ENCODE measurements at regions not wholly inside any gene's neighbourhood (a gene's known extent, or its start where the extent isn't known, plus 50 kb on each side); places are given as distances from the start of the nearest gene placed in this dataset.
"Not testable (repeated sequence)": the region's sequence is repeated elsewhere in the genome, so short reads cannot be mapped to it uniquely, and the experiment has no call there.

- DNase-seq: no peak
These were observed 339.6 kb upstream of the NOX3 start for GRCh38 chr6:155795173-155795796.

GRCh38 chr6:155791891-155792290, 336.3 kb upstream of the NOX3 start:
- no peak for DNase-seq

GRCh38 chr6:155791186-155791585, 335.5 kb upstream of the NOX3 start:
- DNase-seq: no peak

- no peak for DNase-seq
These were observed 331.5 kb upstream of the NOX3 start for GRCh38 chr6:155787168-155787567.

- no peak for DNase-seq
These were observed 330.9 kb upstream of the NOX3 start for GRCh38 chr6:155786528-155786927.

GRCh38 chr6:155782739-155783459, 327.3 kb upstream of the NOX3 start:
- no peak for DNase-seq

- peak; percentile 5 for DNase-seq
These were observed 326.7 kb upstream of the NOX3 start for GRCh38 chr6:155782320-155782731.

- DNase-seq: no peak
These were observed 323.8 kb upstream of the NOX3 start for GRCh38 chr6:155779456-155779855.

GRCh38 chr6:155778336-155778735, 322.7 kb upstream of the NOX3 start:
- DNase-seq: no peak

- no peak for DNase-seq
These were observed 316.2 kb upstream of the NOX3 start for GRCh38 chr6:155771822-155772221.

GRCh38 chr6:155770856-155771255, 315.2 kb upstream of the NOX3 start:
- no peak for DNase-seq

GRCh38 chr6:155770313-155770712, 314.7 kb upstream of the NOX3 start:
- DNase-seq: no peak

- no peak for DNase-seq
These were observed 309.9 kb upstream of the NOX3 start for GRCh38 chr6:155765275-155766194.

GRCh38 chr6:155762649-155763048, 307.0 kb upstream of the NOX3 start:
- DNase-seq: no peak

- no peak for DNase-seq
These were observed 299.8 kb upstream of the NOX3 start for GRCh38 chr6:155755452-155755851.

- DNase-seq: not testable (repeated sequence)
These were observed 293.1 kb upstream of the NOX3 start for GRCh38 chr6:155748778-155749177.

GRCh38 chr6:155747491-155747890, 291.9 kb upstream of the NOX3 start:
- DNase-seq: no peak

GRCh38 chr6:155740781-155741399, 285.3 kb upstream of the NOX3 start:
- no peak for DNase-seq

- no peak for DNase-seq
These were observed 283.0 kb upstream of the NOX3 start for GRCh38 chr6:155738602-155739105.

GRCh38 chr6:155717374-155717773, 261.7 kb upstream of the NOX3 start:
- DNase-seq: no peak

- no peak for DNase-seq
These were observed 255.1 kb upstream of the NOX3 start for GRCh38 chr6:155710704-155711103.

- no peak for DNase-seq
These were observed 253.6 kb upstream of the NOX3 start for GRCh38 chr6:155709262-155709661.

- DNase-seq: no peak
These were observed 252.5 kb upstream of the NOX3 start for GRCh38 chr6:155708100-155708499.
